ENCODE measurements at regions not wholly inside any gene's neighbourhood (a gene's known extent, or its start where the extent isn't known, plus 50 kb on each side); places are given as distances from the start of the nearest gene placed in this dataset.

GRCh38 chr4:25547343-25547742 is 108.3 kb upstream of the SLC34A2 start:
- H3K36me3 Mint-ChIP-seq (ENCODE audit: low read depth, unreplicated experiment) = no peaks in the 10 kb centered on the region
- Histone ChIP-seq H3K27ac (ENCODE audit: low read depth, low read length) (no peak overlapping the region), H3K79me2 (ENCODE audit: insufficient read depth, low read length) (no peaks in the 10 kb centered on the region), H3K36me3 (ENCODE audit: insufficient read depth, low read length) (no peaks in the 10 kb centered on the region), H2AFZ (ENCODE audit: low read depth, low read length) (no peak overlapping the region), H3K4me3 (ENCODE audit: insufficient read depth, low read depth, low read length) (no peak overlapping the region), H3K4me2 (ENCODE audit: low read length) (no peak overlapping the region), H4K20me1 (ENCODE audit: insufficient read depth, low read length) (no peaks in the 10 kb centered on the region), H3K9me3 (ENCODE audit: insufficient read depth, low read depth, low read length) (no peaks in the 10 kb centered on the region), H3K4me1 (ENCODE audit: insufficient read depth, low read length) (no peaks in the 10 kb centered on the region), H3K27me3 (ENCODE audit: insufficient read depth, low read length) (no peaks in the 10 kb centered on the region), H3K9ac (ENCODE audit: low read length) (no peak overlapping the region)
- H3K9me3 Mint-ChIP-seq (ENCODE audit: unreplicated experiment) = no peaks in the 10 kb centered on the region
- peaks cover 5% of the 10 kb centered on the region for H3K27me3 Mint-ChIP-seq (ENCODE audit: low read depth, unreplicated experiment)
- H3K4me1 Mint-ChIP-seq (ENCODE audit: low read depth, unreplicated experiment) = no peaks in the 10 kb centered on the region
- DNase-seq (ENCODE audit: low read depth) (no peak), FAIRE-seq (no peak)
- H3K27ac Mint-ChIP-seq (ENCODE audit: unreplicated experiment) = no peak overlapping the region
- no peak overlapping the region for H3K4me3 Mint-ChIP-seq (ENCODE audit: unreplicated experiment)
- TF ChIP-seq EZH2 (IDR thresholded peaks at IDR 0.05; ENCODE audit: insufficient read depth, low read length) (no peak), CTCF (IDR thresholded peaks at IDR 0.05; ENCODE audit: insufficient read depth, low read depth, low read length) (no peak)

GRCh38 chr4:25549413-25549812 is 106.2 kb upstream of the SLC34A2 start:
- Mint-ChIP-seq H3K4me3 (ENCODE audit: unreplicated experiment) (no peak overlapping the region), H3K27ac (ENCODE audit: unreplicated experiment) (no peak overlapping the region), H3K9me3 (ENCODE audit: unreplicated experiment) (no peaks in the 10 kb centered on the region), H3K4me1 (ENCODE audit: low read depth, unreplicated experiment) (no peaks in the 10 kb centered on the region), H3K36me3 (ENCODE audit: low read depth, unreplicated experiment) (no peaks in the 10 kb centered on the region), H3K27me3 (ENCODE audit: low read depth, unreplicated experiment) (peaks cover 5% of the 10 kb centered on the region)
- H4K20me1 ChIP-seq (ENCODE audit: insufficient read depth, low read length) = no peaks in the 10 kb centered on the region
- no peaks in the 10 kb centered on the region for H3K79me2 ChIP-seq (ENCODE audit: insufficient read depth, low read length)
- H3K4me1 ChIP-seq (ENCODE audit: insufficient read depth, low read length) = no peaks in the 10 kb centered on the region
- no peak overlapping the region for H3K27ac ChIP-seq (ENCODE audit: low read depth, low read length)
- H3K9ac ChIP-seq (ENCODE audit: low read length) = no peak overlapping the region
- H3K27me3 ChIP-seq (ENCODE audit: insufficient read depth, low read length) = no peaks in the 10 kb centered on the region
- H3K4me2 ChIP-seq (ENCODE audit: low read length) = no peak overlapping the region
- no peak overlapping the region for H3K4me3 ChIP-seq (ENCODE audit: insufficient read depth, low read depth, low read length)
- FAIRE-seq (no peak), DNase-seq (ENCODE audit: low read depth) (no peak)
- no peak overlapping the region for H2AFZ ChIP-seq (ENCODE audit: low read depth, low read length)
- H3K9me3 ChIP-seq (ENCODE audit: insufficient read depth, low read depth, low read length) = no peaks in the 10 kb centered on the region
- H3K36me3 ChIP-seq (ENCODE audit: insufficient read depth, low read length) = no peaks in the 10 kb centered on the region
- TF ChIP-seq EZH2 (IDR thresholded peaks at IDR 0.05; ENCODE audit: insufficient read depth, low read length) (no peak), CTCF (IDR thresholded peaks at IDR 0.05; ENCODE audit: insufficient read depth, low read depth, low read length) (no peak)

GRCh38 chr4:25550376-25551030 is 105.1 kb upstream of the SLC34A2 start:
- Mint-ChIP-seq H3K4me1 (ENCODE audit: low read depth, unreplicated experiment) (no peaks in the 10 kb centered on the region), H3K9me3 (ENCODE audit: unreplicated experiment) (no peaks in the 10 kb centered on the region), H3K36me3 (ENCODE audit: low read depth, unreplicated experiment) (no peaks in the 10 kb centered on the region), H3K27ac (ENCODE audit: unreplicated experiment) (no peak overlapping the region), H3K27me3 (ENCODE audit: low read depth, unreplicated experiment) (peaks cover 7% of the 10 kb centered on the region), H3K4me3 (ENCODE audit: unreplicated experiment) (no peak overlapping the region)
- TF ChIP-seq CTCF (IDR thresholded peaks at IDR 0.05; ENCODE audit: insufficient read depth, low read depth, low read length) = no peak
- TF ChIP-seq EZH2 (IDR thresholded peaks at IDR 0.05; ENCODE audit: insufficient read depth, low read length) = no peak
- no peak overlapping the region for H2AFZ ChIP-seq (ENCODE audit: low read depth, low read length)
- no peaks in the 10 kb centered on the region for H3K4me1 ChIP-seq (ENCODE audit: insufficient read depth, low read length)
- H3K4me2 ChIP-seq (ENCODE audit: low read length) = no peak overlapping the region
- no peak overlapping the region for H3K27ac ChIP-seq (ENCODE audit: low read depth, low read length)
- H3K79me2 ChIP-seq (ENCODE audit: insufficient read depth, low read length) = no peaks in the 10 kb centered on the region
- no peak overlapping the region for H3K9ac ChIP-seq (ENCODE audit: low read length)
- H3K36me3 ChIP-seq (ENCODE audit: insufficient read depth, low read length) = no peaks in the 10 kb centered on the region
- H3K4me3 ChIP-seq (ENCODE audit: insufficient read depth, low read depth, low read length) = no peak overlapping the region
- no peaks in the 10 kb centered on the region for H3K27me3 ChIP-seq (ENCODE audit: insufficient read depth, low read length)
- DNase-seq (ENCODE audit: low read depth) = no peak
- H4K20me1 ChIP-seq (ENCODE audit: insufficient read depth, low read length) = no peaks in the 10 kb centered on the region
- no peaks in the 10 kb centered on the region for H3K9me3 ChIP-seq (ENCODE audit: insufficient read depth, low read depth, low read length)
- FAIRE-seq = no peak

All from astrocyte (in vitro differentiated cells and primary cell).